ENCODE measurements at regions not wholly inside any gene's neighbourhood (a gene's known extent, or its start where the extent isn't known, plus 50 kb on each side); places are given as distances from the start of the nearest gene placed in this dataset.

GRCh38 chrX:39756086-39756883 is 341.5 kb downstream of the BCOR start:
- no peak for DNase-seq
- Histone ChIP-seq H3K4me3 (ENCODE audit: low read length) (no peak overlapping the region), H3K36me3 (ENCODE audit: control insufficient read depth, insufficient read depth, low read length) (no peaks in the 10 kb centered on the region), H3K27ac (ENCODE audit: low read length) (no peak overlapping the region), H3K27me3 (ENCODE audit: control insufficient read depth, insufficient read depth, low read length) (no peaks in the 10 kb centered on the region), H3K4me1 (ENCODE audit: control insufficient read depth, insufficient read depth, low read length) (peaks cover 13% of the 10 kb centered on the region), H3K9me3 (ENCODE audit: control insufficient read depth, low read depth, low read length) (no peaks in the 10 kb centered on the region)
- 83% methylated on average over 1 of the region's 18 CpGs for WGBS (ENCODE audit: insufficient coverage, low lambda C conversion rate)

GRCh38 chrX:39757971-39758370 is 339.8 kb downstream of the BCOR start:
- DNase-seq: no peak
- no peaks in the 10 kb centered on the region for H3K9me3 ChIP-seq (ENCODE audit: control insufficient read depth, low read depth, low read length)
- peaks cover 12% of the 10 kb centered on the region for H3K4me1 ChIP-seq (ENCODE audit: control insufficient read depth, insufficient read depth, low read length)
- no peaks in the 10 kb centered on the region for H3K36me3 ChIP-seq (ENCODE audit: control insufficient read depth, insufficient read depth, low read length)
- no peak overlapping the region for H3K27ac ChIP-seq (ENCODE audit: low read length)
- H3K4me3 ChIP-seq (ENCODE audit: low read length): no peak overlapping the region
- no peaks in the 10 kb centered on the region for H3K27me3 ChIP-seq (ENCODE audit: control insufficient read depth, insufficient read depth, low read length)
- no CpG with 5 or more reads among the region's 6 CpGs for WGBS (ENCODE audit: insufficient coverage, low lambda C conversion rate)

GRCh38 chrX:39758791-39759525 is 338.8 kb downstream of the BCOR start:
- Histone ChIP-seq H3K27ac (ENCODE audit: low read length) (peak overlapping the region; percentile 60), H3K9me3 (ENCODE audit: control insufficient read depth, low read depth, low read length) (no peaks in the 10 kb centered on the region), H3K36me3 (ENCODE audit: control insufficient read depth, insufficient read depth, low read length) (no peaks in the 10 kb centered on the region), H3K27me3 (ENCODE audit: control insufficient read depth, insufficient read depth, low read length) (no peaks in the 10 kb centered on the region), H3K4me3 (ENCODE audit: low read length) (no peak overlapping the region), H3K4me1 (ENCODE audit: control insufficient read depth, insufficient read depth, low read length) (peaks cover 10% of the 10 kb centered on the region)
- no CpG with 5 or more reads among the region's 17 CpGs for WGBS (ENCODE audit: insufficient coverage, low lambda C conversion rate)
- no peak for DNase-seq

GRCh38 chrX:39759526-39760224 is 338.1 kb downstream of the BCOR start:
- Histone ChIP-seq H3K4me3 (ENCODE audit: low read length) (no peak overlapping the region), H3K27ac (ENCODE audit: low read length) (peak overlapping the region; percentile 60), H3K9me3 (ENCODE audit: control insufficient read depth, low read depth, low read length) (no peaks in the 10 kb centered on the region), H3K27me3 (ENCODE audit: control insufficient read depth, insufficient read depth, low read length) (no peaks in the 10 kb centered on the region), H3K4me1 (ENCODE audit: control insufficient read depth, insufficient read depth, low read length) (peaks cover 10% of the 10 kb centered on the region), H3K36me3 (ENCODE audit: control insufficient read depth, insufficient read depth, low read length) (no peaks in the 10 kb centered on the region)
- no peak for DNase-seq
- WGBS (ENCODE audit: insufficient coverage, low lambda C conversion rate): no CpG with 5 or more reads among the region's 15 CpGs

GRCh38 chrX:39760930-39761329 is 336.8 kb downstream of the BCOR start:
- no peaks in the 10 kb centered on the region for H3K9me3 ChIP-seq (ENCODE audit: control insufficient read depth, low read depth, low read length)
- WGBS (ENCODE audit: insufficient coverage, low lambda C conversion rate): no CpG with 5 or more reads among the region's 3 CpGs
- peaks cover 14% of the 10 kb centered on the region for H3K4me1 ChIP-seq (ENCODE audit: control insufficient read depth, insufficient read depth, low read length)
- DNase-seq: no peak
- no peaks in the 10 kb centered on the region for H3K27me3 ChIP-seq (ENCODE audit: control insufficient read depth, insufficient read depth, low read length)
- H3K4me3 ChIP-seq (ENCODE audit: low read length): no peak overlapping the region
- H3K36me3 ChIP-seq (ENCODE audit: control insufficient read depth, insufficient read depth, low read length): no peaks in the 10 kb centered on the region
- H3K27ac ChIP-seq (ENCODE audit: low read length): no peak overlapping the region

GRCh38 chrX:39762266-39762841 is 335.4 kb downstream of the BCOR start:
- no CpG with 5 or more reads among the region's 5 CpGs for WGBS (ENCODE audit: insufficient coverage, low lambda C conversion rate)
- Histone ChIP-seq H3K4me3 (ENCODE audit: low read length) (no peak overlapping the region), H3K27ac (ENCODE audit: low read length) (no peak overlapping the region), H3K4me1 (ENCODE audit: control insufficient read depth, insufficient read depth, low read length) (peaks cover 18% of the 10 kb centered on the region), H3K27me3 (ENCODE audit: control insufficient read depth, insufficient read depth, low read length) (no peaks in the 10 kb centered on the region), H3K9me3 (ENCODE audit: control insufficient read depth, low read depth, low read length) (no peaks in the 10 kb centered on the region), H3K36me3 (ENCODE audit: control insufficient read depth, insufficient read depth, low read length) (no peaks in the 10 kb centered on the region)
- DNase-seq: no peak

- no peak for DNase-seq
- H3K9me3 ChIP-seq (ENCODE audit: control insufficient read depth, low read depth, low read length): no peaks in the 10 kb centered on the region
- H3K4me1 ChIP-seq (ENCODE audit: control insufficient read depth, insufficient read depth, low read length): peaks cover 17% of the 10 kb centered on the region
- H3K27ac ChIP-seq (ENCODE audit: low read length): no peak overlapping the region
- H3K27me3 ChIP-seq (ENCODE audit: control insufficient read depth, insufficient read depth, low read length): no peaks in the 10 kb centered on the region
- WGBS (ENCODE audit: insufficient coverage, low lambda C conversion rate): no CpG with 5 or more reads among the region's 10 CpGs
- H3K4me3 ChIP-seq (ENCODE audit: low read length): no peak overlapping the region
- no peaks in the 10 kb centered on the region for H3K36me3 ChIP-seq (ENCODE audit: control insufficient read depth, insufficient read depth, low read length)
These were observed 333.3 kb downstream of the BCOR start for GRCh38 chrX:39764441-39764914.

GRCh38 chrX:39765327-39765726 is 332.4 kb downstream of the BCOR start:
- WGBS (ENCODE audit: insufficient coverage, low lambda C conversion rate): no CpG with 5 or more reads among the region's 7 CpGs
- Histone ChIP-seq H3K4me3 (ENCODE audit: low read length) (no peak overlapping the region), H3K36me3 (ENCODE audit: control insufficient read depth, insufficient read depth, low read length) (no peaks in the 10 kb centered on the region), H3K27me3 (ENCODE audit: control insufficient read depth, insufficient read depth, low read length) (no peaks in the 10 kb centered on the region), H3K4me1 (ENCODE audit: control insufficient read depth, insufficient read depth, low read length) (peaks cover 9% of the 10 kb centered on the region), H3K27ac (ENCODE audit: low read length) (no peak overlapping the region), H3K9me3 (ENCODE audit: control insufficient read depth, low read depth, low read length) (no peaks in the 10 kb centered on the region)
- DNase-seq: no peak

- Histone ChIP-seq H3K4me3 (ENCODE audit: low read length) (no peak overlapping the region), H3K27me3 (ENCODE audit: control insufficient read depth, insufficient read depth, low read length) (no peaks in the 10 kb centered on the region), H3K9me3 (ENCODE audit: control insufficient read depth, low read depth, low read length) (no peaks in the 10 kb centered on the region), H3K36me3 (ENCODE audit: control insufficient read depth, insufficient read depth, low read length) (no peaks in the 10 kb centered on the region), H3K27ac (ENCODE audit: low read length) (no peak overlapping the region), H3K4me1 (ENCODE audit: control insufficient read depth, insufficient read depth, low read length) (peaks cover 8% of the 10 kb centered on the region)
- no CpG with 5 or more reads among the region's 10 CpGs for WGBS (ENCODE audit: insufficient coverage, low lambda C conversion rate)
- peak; percentile 57 to 72 for DNase-seq
These were observed 331.6 kb downstream of the BCOR start for GRCh38 chrX:39766085-39766726.

- Histone ChIP-seq H3K27me3 (ENCODE audit: control insufficient read depth, insufficient read depth, low read length) (no peaks in the 10 kb centered on the region), H3K27ac (ENCODE audit: low read length) (no peak overlapping the region), H3K4me1 (ENCODE audit: control insufficient read depth, insufficient read depth, low read length) (peaks cover 11% of the 10 kb centered on the region), H3K36me3 (ENCODE audit: control insufficient read depth, insufficient read depth, low read length) (no peaks in the 10 kb centered on the region), H3K9me3 (ENCODE audit: control insufficient read depth, low read depth, low read length) (no peaks in the 10 kb centered on the region), H3K4me3 (ENCODE audit: low read length) (no peak overlapping the region)
- no CpG with 5 or more reads among the region's 8 CpGs for WGBS (ENCODE audit: insufficient coverage, low lambda C conversion rate)
- no peak for DNase-seq
These were observed 330.9 kb downstream of the BCOR start for GRCh38 chrX:39766855-39767254.
